Breast epithelium (tissue), 3 donors: ENCODE measurements at regions not wholly inside any gene's neighbourhood (a gene's known extent, or its start where the extent isn't known, plus 50 kb on each side); places are given as distances from the start of the nearest gene placed in this dataset.

Source experiments
- CTCF ChIP-seq, 3 donors: fragments of 450-650 bp; IDR thresholded peaks; one replicate each; pipeline ENCODE4 v1.5.1; 2016 to 2017; ENCODE audit warnings: antibody characterized with exemption in 3 of 3, mild to moderate bottlenecking in 3 of 3, moderate library complexity in 3 of 3
- POLR2AphosphoS5 ChIP-seq, 3 donors: sonication (generic); formaldehyde crosslinking; IDR thresholded peaks; one replicate each; pipeline ENCODE4 v1.6.1; 2017; ENCODE audit warnings: antibody characterized with exemption in 3 of 3

GRCh38 chrX:112555831-112556230, 123.9 kb downstream of the LHFPL1 start:
- TF ChIP-seq CTCF (IDR thresholded peaks at IDR 0.05) (no peak), POLR2AphosphoS5 (IDR thresholded peaks at IDR 0.05) (no peak)
